GM12878 (cell line): ENCODE measurements at regions not wholly inside any gene's neighbourhood (a gene's known extent, or its start where the extent isn't known, plus 50 kb on each side); places are given as distances from the start of the nearest gene placed in this dataset.

Experiments
- ATAC-seq: fragments of 200-7000 bp; cut with Tn5 transposase; 3 replicates; pipeline ENCODE4 v1.9.1; 2020; ENCODE audit warnings: mild to moderate bottlenecking, moderate library complexity
- BruUV-seq: library from RNA; stranded (reverse); fragments of 400-500 nt; replicated peaks from 2 replicates; lab custom pipeline; 2021; lab: Mats Ljungman, UMichigan
- CTCF ChIA-PET: fragments of 300-600 bp; sonication (Branson Sonifier 250); formaldehyde crosslinking; extraction: SDS; loops from one replicate; lab custom pipeline; 2021; ENCODE audit warnings: inconsistent platforms; lab: Yijun Ruan, JAX
- POLR2A ChIA-PET: fragments of 350-600 bp; formaldehyde crosslinking; extraction: SDS; loops from one replicate; lab custom pipeline; 2021; ENCODE audit warnings: inconsistent platforms; lab: Charles Lee
- RAD21 ChIA-PET: fragments of 300-600 bp; sonication (Branson Sonifier 250); formaldehyde crosslinking; loops from one replicate; lab custom pipeline; 2023; ENCODE audit warnings: antibody characterized with exemption; ENCODE audit not compliant: unreplicated experiment; lab: Charles Lee
- SMC1A ChIA-PET: fragments of 300-600 bp; sonication (Branson Sonifier 250); formaldehyde crosslinking; loops from one replicate; lab custom pipeline; 2023; ENCODE audit not compliant: unreplicated experiment, uncharacterized antibody; lab: Charles Lee
- DNase-seq: peaks from one replicate; pipeline ENCODE4 v3.0.0-alpha.2; 2011; ENCODE audit warnings: low read depth, low spot score
- FAIRE-seq: peaks from 3 replicates; lab custom pipeline; 2011; peaks lifted over from hg19 to GRCh38; lab: Jason Lieb, UNC
- H2AFZ ChIP-seq: 2 replicates; pipeline ENCODE4 v1.6.0; 2011; ENCODE audit warnings: low read depth, low read length, control low read depth; ENCODE audit not compliant: control insufficient read depth
- H3K27ac ChIP-seq: 2 replicates; pipeline ENCODE4 v1.5.1; 2011; ENCODE audit warnings: control low read depth; ENCODE audit not compliant: control insufficient read depth, insufficient read depth
- H3K27me3 ChIP-seq, 2 experiments: replicated peaks in 1 of 2; 2 replicates each; pipeline versions ENCODE4 v1.6.0 to v1.6.1; 2011; ENCODE audit warnings: low read length in 1 of 2; ENCODE audit not compliant: control insufficient read depth in 2 of 2, insufficient read depth in 2 of 2
- H3K36me3 ChIP-seq, 2 experiments: 2 replicates each; pipeline ENCODE4 v1.5.1; 2011; ENCODE audit warnings: low read length in 1 of 2; ENCODE audit not compliant: control insufficient read depth in 2 of 2, insufficient read depth in 2 of 2
- H3K4me1 ChIP-seq: 2 replicates; pipeline ENCODE4 v1.6.1; 2011; ENCODE audit warnings: mild to moderate bottlenecking, low read length, moderate library complexity, mixed read lengths; ENCODE audit not compliant: control insufficient read depth, insufficient read depth
- H3K4me2 ChIP-seq: 2 replicates; pipeline ENCODE4 v1.6.0; 2011; ENCODE audit warnings: control low read depth; ENCODE audit not compliant: control insufficient read depth, insufficient read depth
- H3K4me3 ChIP-seq: fragments of 200-600 bp; sonication (generic); 2 replicates; pipeline ENCODE4 v1.5.1; 2016
- H3K79me2 ChIP-seq: 2 replicates; pipeline ENCODE4 v1.6.0; 2011; ENCODE audit warnings: low read length; ENCODE audit not compliant: control insufficient read depth, insufficient read depth
- H3K9ac ChIP-seq: 2 replicates; pipeline ENCODE4 v1.8.0; 2011; ENCODE audit warnings: low read length, control low read depth, mixed read lengths; ENCODE audit not compliant: control insufficient read depth, insufficient read depth
- H3K9me3 ChIP-seq: replicated peaks from 3 replicates; pipeline ENCODE4 v1.5.1; 2011; ENCODE audit warnings: mild to moderate bottlenecking, low read length; ENCODE audit not compliant: control insufficient read depth, insufficient read depth
- H4K20me1 ChIP-seq: 2 replicates; pipeline ENCODE4 v1.6.0; 2011; ENCODE audit not compliant: control insufficient read depth, insufficient read depth
- CEBPZ ChIP-seq: fragments of 150-350 bp; IDR thresholded peaks from 2 replicates; pipeline ENCODE4 v1.6.1; 2016; ENCODE audit warnings: low read depth, low read length
- CTCF ChIP-seq, 3 experiments: IDR thresholded peaks in 2 of 3; conservative IDR thresholded peaks in 1 of 3; 2 replicates each; pipeline ENCODE4 v1.5.1; 2011; ENCODE audit warnings: low read depth in 3 of 3, low read length in 3 of 3, mild to moderate bottlenecking in 3 of 3, control low read depth in 2 of 3, moderate library complexity in 2 of 3, inconsistent platforms in 1 of 3, mixed read lengths in 1 of 3; ENCODE audit not compliant: control insufficient read depth in 2 of 3, insufficient read depth in 1 of 3; ENCODE audit errors: extremely low read depth in 1 of 3
- RELA ChIP-seq: fragments of 450-650 bp; IDR thresholded peaks from 2 replicates; pipeline ENCODE4 v1.8.0; 2014; ENCODE audit warnings: borderline replicate concordance; ENCODE audit not compliant: partially characterized antibody
- ZNF217 ChIP-seq: fragments of 450-650 bp; IDR thresholded peaks from 2 replicates; pipeline ENCODE4 v1.6.1; 2017; ENCODE audit warnings: antibody characterized with exemption, mild to moderate bottlenecking
- ZNF384 ChIP-seq: IDR thresholded peaks from 2 replicates; pipeline ENCODE4 v1.6.1; 2012; ENCODE audit warnings: low read depth, mild to moderate bottlenecking, low read length, improper control_type of control experiment, borderline replicate concordance
- WGBS: methylation state at CpG from one replicate; pipeline ENCODE4 v1.1.6; 2016; ENCODE audit warnings: low lambda C conversion rate; ENCODE audit not compliant: insufficient replicate concordance, insufficient coverage; ENCODE audit errors: missing lambda C conversion rate; 5-methylcytosine and 5-hydroxymethylcytosine counted together
- in situ Hi-C: fragments of 300-500 bp; cut with MboI; formaldehyde crosslinking; loops from 9 replicates; pipeline ENCODE4 v1.14.3; 2018; ENCODE audit warnings: mixed read lengths
- intact Hi-C: fragments of 100-400 bp; cut with micrococcal nuclease; formaldehyde crosslinking; loops from one replicate; pipeline ENCODE4 v1.14.2; 2022; ENCODE audit not compliant: unreplicated experiment
- TF ChIP-seq, protein P1 (sequence below): fragments of 450-650 bp; IDR thresholded peaks from 2 replicates; pipeline ENCODE4 v1.6.1; 2017; ENCODE audit warnings: mild to moderate bottlenecking, moderate library complexity

DNA sequence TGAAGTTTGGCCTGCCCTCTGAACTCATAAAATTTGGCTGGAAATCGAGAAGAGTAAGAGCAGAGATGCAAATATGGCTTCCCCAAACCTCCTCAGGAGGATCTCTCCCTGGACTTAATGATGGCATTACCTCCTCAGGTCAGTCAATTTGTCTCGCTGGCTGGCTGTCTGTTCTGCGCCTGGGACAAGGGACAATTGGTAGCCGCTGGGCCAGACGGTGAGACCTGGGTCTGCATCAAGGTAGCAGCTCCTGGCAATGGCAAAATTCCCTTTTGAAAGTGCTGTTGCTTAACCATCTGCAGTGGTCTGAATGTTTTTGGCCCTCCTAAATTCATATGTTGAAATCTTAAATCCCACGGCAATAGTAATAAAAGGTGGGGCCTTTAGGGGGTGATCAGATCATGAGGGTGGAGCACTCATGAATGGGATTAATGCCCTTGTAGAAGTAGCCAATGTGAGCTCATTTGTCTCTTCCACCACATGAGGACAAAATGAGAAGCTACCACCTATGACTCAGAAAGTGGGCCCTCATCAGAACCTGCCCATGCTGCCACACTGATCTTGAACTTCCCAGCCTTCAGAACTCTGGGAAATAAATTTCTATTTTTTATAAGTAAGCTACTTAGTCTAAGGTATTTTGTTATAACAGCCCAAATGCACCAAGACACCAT, 439.3 kb upstream of the KLF4 start:
- ChIA-PET SMC1A (interaction anchor here (2.0 kb wide), 1 partner anchor 9 kb away, joined by 4 read pairs; no protein-coding TSS in a partner anchor), POLR2A (no interaction called here), RAD21 (no interaction called here), CTCF (no interaction called here)
- TF ChIP-seq, protein P1, sequence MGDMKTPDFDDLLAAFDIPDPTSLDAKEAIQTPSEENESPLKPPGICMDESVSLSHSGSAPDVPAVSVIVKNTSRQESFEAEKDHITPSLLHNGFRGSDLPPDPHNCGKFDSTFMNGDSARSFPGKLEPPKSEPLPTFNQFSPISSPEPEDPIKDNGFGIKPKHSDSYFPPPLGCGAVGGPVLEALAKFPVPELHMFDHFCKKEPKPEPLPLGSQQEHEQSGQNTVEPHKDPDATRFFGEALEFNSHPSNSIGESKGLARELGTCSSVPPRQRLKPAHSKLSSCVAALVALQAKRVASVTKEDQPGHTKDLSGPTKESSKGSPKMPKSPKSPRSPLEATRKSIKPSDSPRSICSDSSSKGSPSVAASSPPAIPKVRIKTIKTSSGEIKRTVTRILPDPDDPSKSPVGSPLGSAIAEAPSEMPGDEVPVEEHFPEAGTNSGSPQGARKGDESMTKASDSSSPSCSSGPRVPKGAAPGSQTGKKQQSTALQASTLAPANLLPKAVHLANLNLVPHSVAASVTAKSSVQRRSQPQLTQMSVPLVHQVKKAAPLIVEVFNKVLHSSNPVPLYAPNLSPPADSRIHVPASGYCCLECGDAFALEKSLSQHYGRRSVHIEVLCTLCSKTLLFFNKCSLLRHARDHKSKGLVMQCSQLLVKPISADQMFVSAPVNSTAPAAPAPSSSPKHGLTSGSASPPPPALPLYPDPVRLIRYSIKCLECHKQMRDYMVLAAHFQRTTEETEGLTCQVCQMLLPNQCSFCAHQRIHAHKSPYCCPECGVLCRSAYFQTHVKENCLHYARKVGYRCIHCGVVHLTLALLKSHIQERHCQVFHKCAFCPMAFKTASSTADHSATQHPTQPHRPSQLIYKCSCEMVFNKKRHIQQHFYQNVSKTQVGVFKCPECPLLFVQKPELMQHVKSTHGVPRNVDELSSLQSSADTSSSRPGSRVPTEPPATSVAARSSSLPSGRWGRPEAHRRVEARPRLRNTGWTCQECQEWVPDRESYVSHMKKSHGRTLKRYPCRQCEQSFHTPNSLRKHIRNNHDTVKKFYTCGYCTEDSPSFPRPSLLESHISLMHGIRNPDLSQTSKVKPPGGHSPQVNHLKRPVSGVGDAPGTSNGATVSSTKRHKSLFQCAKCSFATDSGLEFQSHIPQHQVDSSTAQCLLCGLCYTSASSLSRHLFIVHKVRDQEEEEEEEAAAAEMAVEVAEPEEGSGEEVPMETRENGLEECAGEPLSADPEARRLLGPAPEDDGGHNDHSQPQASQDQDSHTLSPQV = no peak
- no peak for TF ChIP-seq CTCF (IDR thresholded peaks at IDR 0.05 in 2 of 3, conservative IDR thresholded peaks at IDR 0.05 in 1 of 3; ENCODE audit: control insufficient read depth in 2 of 3, extremely low read depth in 1 of 3, insufficient read depth in 1 of 3, low read depth in 3 of 3, low read length in 3 of 3)
- no peak for TF ChIP-seq ZNF217
- TF ChIP-seq ZNF384 = no peak
- no peak for TF ChIP-seq RELA
- TF ChIP-seq CEBPZ = no peak
- no peak for FAIRE-seq
- in situ Hi-C loops (no loop called here), intact Hi-C loops (no loop called here)
- H3K27me3 ChIP-seq = no peaks in the 10 kb centered on the region
- no peak overlapping the region for H2AFZ ChIP-seq
- H4K20me1 ChIP-seq = no peaks in the 10 kb centered on the region
- no peak overlapping the region for H3K4me3 ChIP-seq
- no peak overlapping the region for H3K9ac ChIP-seq
- BruUV-seq = no TSS peak
- no peak overlapping the region for H3K27ac ChIP-seq
- H3K4me1 ChIP-seq = no peaks in the 10 kb centered on the region
- 65% methylated on average over 6 of the region's 6 CpGs for WGBS
- H3K36me3 ChIP-seq = no peaks in the 10 kb centered on the region
- DNase-seq = no peak
- ATAC-seq = no peak
- no peaks in the 10 kb centered on the region for H3K79me2 ChIP-seq
- H3K4me2 ChIP-seq = no peak overlapping the region
- no peaks in the 10 kb centered on the region for H3K9me3 ChIP-seq
